K562 (cell line): ENCODE measurements at regions not wholly inside any gene's neighbourhood (a gene's known extent, or its start where the extent isn't known, plus 50 kb on each side); places are given as distances from the start of the nearest gene placed in this dataset.

Experiments used
- ATAC-seq: fragments of 200-7000 bp; cut with Tn5 transposase; 3 replicates; pipeline ENCODE4 v1.9.1; 2020; ENCODE audit warnings: moderate library complexity
- BruUV-seq: library from RNA; stranded (reverse); fragments of 400-500 nt; replicated peaks from 2 replicates; lab custom pipeline; 2021; lab: Mats Ljungman, UMichigan
- CTCF ChIA-PET: fragments of 300-600 bp; formaldehyde crosslinking; extraction: SDS; loops from one replicate; lab custom pipeline; 2021; ENCODE audit warnings: low intra/inter-chr PET ratio; lab: Yijun Ruan, JAX
- POLR2A ChIA-PET: fragments of 300-600, 350-650 bp; sonication (Branson Sonifier 250); formaldehyde crosslinking; extraction: SDS; loops from one replicate; lab custom pipeline; 2021; ENCODE audit warnings: antibody characterized with exemption, inconsistent platforms; lab: Yijun Ruan, JAX
- DNase-seq, 4 experiments: peaks; one replicate each; pipeline versions ENCODE4 v3.0.0 to v3.0.0-alpha.2; 2011 to 2018; ENCODE audit warnings: low spot score in 3 of 4, mixed read lengths in 3 of 4; ENCODE audit errors: extremely low read depth in 1 of 4
- FAIRE-seq: peaks from 2 replicates; lab custom pipeline; 2011; peaks lifted over from hg19 to GRCh38; lab: Jason Lieb, UNC
- H2AFZ ChIP-seq: 2 replicates; pipeline ENCODE4 v1.6.0; 2011; ENCODE audit warnings: low read depth, low read length, control low read depth, inconsistent platforms
- H3K27ac ChIP-seq: fragments of 200-600 bp; 3 replicates; pipeline ENCODE4 v1.8.0; 2011; ENCODE audit warnings: low read depth, mild to moderate bottlenecking, control low read depth, inconsistent platforms, low read length, moderate library complexity, mixed read lengths; ENCODE audit errors: extremely low read depth
- H3K27me3 ChIP-seq, 2 experiments: fragments of 300-600 bp in 1 of 2; 2 replicates in 1 of 2; 3 replicates in 1 of 2; pipeline versions ENCODE4 v1.6.0 to v1.8.0; 2011; ENCODE audit warnings: inconsistent platforms in 2 of 2, low read length in 2 of 2, mild to moderate bottlenecking in 1 of 2, mixed read lengths in 1 of 2, moderate library complexity in 1 of 2; ENCODE audit not compliant: control insufficient read depth in 2 of 2, insufficient read depth in 2 of 2
- H3K36me3 ChIP-seq: fragments of 300-600 bp; 3 replicates; pipeline ENCODE4 v1.8.0; 2011; ENCODE audit warnings: mild to moderate bottlenecking, low read length, inconsistent platforms; ENCODE audit not compliant: control insufficient read depth, insufficient read depth
- H3K4me1 ChIP-seq, 2 experiments: fragments of 200-600 bp in 1 of 2; replicated peaks in 1 of 2; 2 replicates in 1 of 2; 3 replicates in 1 of 2; pipeline versions ENCODE4 v1.5.1 to v1.8.0; 2011; ENCODE audit warnings: inconsistent platforms in 2 of 2, low read length in 2 of 2, mild to moderate bottlenecking in 1 of 2, mixed read lengths in 1 of 2, moderate library complexity in 1 of 2; ENCODE audit not compliant: control insufficient read depth in 2 of 2, insufficient read depth in 2 of 2
- H3K4me2 ChIP-seq: 2 replicates; pipeline ENCODE4 v1.6.1; 2011; ENCODE audit warnings: low read length, control low read depth, inconsistent platforms, mixed read lengths; ENCODE audit not compliant: insufficient read depth
- H3K4me3 ChIP-seq: fragments of 200-600 bp; sonication (generic), shearing (Covaris generic); 2 replicates; pipeline ENCODE4 v1.5.1; 2016; ENCODE audit warnings: control low read depth, inconsistent platforms
- H3K79me2 ChIP-seq: fragments of 200-600 bp; 3 replicates; pipeline ENCODE4 v1.8.0; 2011; ENCODE audit warnings: low read length, inconsistent platforms; ENCODE audit not compliant: control insufficient read depth, insufficient read depth
- H3K9ac ChIP-seq, 2 experiments: 2 replicates each; pipeline versions ENCODE4 v1.6.0 to v1.6.1; 2011; ENCODE audit warnings: low read depth in 2 of 2, low read length in 2 of 2, control low read depth in 1 of 2, inconsistent platforms in 1 of 2, mild to moderate bottlenecking in 1 of 2, mixed read lengths in 1 of 2; ENCODE audit not compliant: insufficient read depth in 1 of 2
- H3K9me1 ChIP-seq: one replicate; pipeline ENCODE4 v1.6.0; 2011; ENCODE audit warnings: inconsistent platforms, mild to moderate bottlenecking, low read length, moderate library complexity; ENCODE audit not compliant: control insufficient read depth, insufficient read depth
- H3K9me3 ChIP-seq: replicated peaks from 2 replicates; pipeline ENCODE4 v1.5.1; 2011; ENCODE audit warnings: low read depth, low read length, inconsistent platforms; ENCODE audit not compliant: control insufficient read depth, insufficient read depth
- H4K20me1 ChIP-seq: replicated peaks from 2 replicates; pipeline ENCODE4 v1.6.1; 2011; ENCODE audit warnings: low read length, inconsistent platforms, mixed read lengths; ENCODE audit not compliant: control insufficient read depth, insufficient read depth
- E4F1 ChIP-seq: fragments of 250-450 bp; sonication (Bioruptor Pico); IDR thresholded peaks from 2 replicates; pipeline ENCODE4 v1.5.0; 2021; ENCODE audit warnings: mild to moderate bottlenecking, borderline replicate concordance
- MLX ChIP-seq, 2 experiments: fragments of 450-650 bp in 1 of 2; sonication (generic) in 1 of 2; formaldehyde crosslinking; conservative IDR thresholded peaks; 2 replicates each; pipeline versions ENCODE4 v1.4.0 to v1.8.1; 2020 to 2022; ENCODE audit warnings: mild to moderate bottlenecking in 1 of 2, missing genetic modification reagents in 1 of 2
- MXD1 ChIP-seq: fragments of 250-450 bp; sonication (Bioruptor Pico); IDR thresholded peaks from 2 replicates; pipeline ENCODE4 v1.8.0; 2021; ENCODE audit warnings: borderline replicate concordance, mild to moderate bottlenecking, moderate library complexity; ENCODE audit not compliant: poor library complexity, severe bottlenecking
- RAD51 ChIP-seq: fragments of 450-650 bp; IDR thresholded peaks from 2 replicates; pipeline ENCODE4 v1.7.1; 2016; ENCODE audit warnings: low read depth, mild to moderate bottlenecking, borderline replicate concordance
- RBM34 ChIP-seq: fragments of 200-400 bp; formaldehyde crosslinking; IDR thresholded peaks from 2 replicates; pipeline ENCODE4 v1.6.1; 2018; ENCODE audit warnings: low read length, borderline replicate concordance; ENCODE audit not compliant: insufficient read depth
- RFX7 ChIP-seq: fragments of 250-450 bp; sonication (Bioruptor Pico); IDR thresholded peaks from 2 replicates; pipeline ENCODE4 v1.5.1; 2021; ENCODE audit warnings: mild to moderate bottlenecking
- RHOXF2B ChIP-seq: fragments of 250-450 bp; sonication (Bioruptor Pico); conservative IDR thresholded peaks from 2 replicates; pipeline ENCODE4 v1.5.1; 2021
- THAP12 ChIP-seq: fragments of 250-450 bp; sonication (Bioruptor Pico); IDR thresholded peaks from 2 replicates; pipeline ENCODE4 v1.9.0; 2021; ENCODE audit warnings: mild to moderate bottlenecking, inconsistent platforms
- ZBTB7A ChIP-seq: IDR thresholded peaks from 2 replicates; pipeline ENCODE4 v1.6.1; 2011; ENCODE audit warnings: low read depth, mild to moderate bottlenecking, low read length, moderate library complexity, borderline replicate concordance; ENCODE audit not compliant: control insufficient read depth
- ZMIZ1 ChIP-seq, 2 experiments: fragments of 150-350 bp in 1 of 2; IDR thresholded peaks; 2 replicates each; pipeline ENCODE4 v1.6.1; 2012 to 2016; ENCODE audit warnings: low read depth in 2 of 2, low read length in 2 of 2, mild to moderate bottlenecking in 1 of 2, moderate library complexity in 1 of 2
- ZNF121 ChIP-seq: sonication (generic); formaldehyde crosslinking; conservative IDR thresholded peaks from 2 replicates; pipeline ENCODE4 v1.8.0; 2022; ENCODE audit warnings: missing genetic modification reagents
- ZNF75A ChIP-seq: fragments of 450-650 bp; formaldehyde crosslinking; IDR thresholded peaks from 2 replicates; pipeline ENCODE4 v1.4.0; 2020; ENCODE audit warnings: mild to moderate bottlenecking
- WGBS: fragments of 100-300 bp; shearing (Covaris generic); methylation state at CpG from one replicate; pipeline ENCODE4 v1.1.6; 2016; ENCODE audit warnings: low coverage, mixed read lengths; ENCODE audit not compliant: insufficient coverage; ENCODE audit errors: missing lambda C conversion rate; 5-methylcytosine and 5-hydroxymethylcytosine counted together
- in situ Hi-C: fragments of 300-500 bp; cut with MboI; formaldehyde crosslinking; loops from 4 replicates; pipeline ENCODE4 v1.15.0; 2018; ENCODE audit warnings: inconsistent platforms, mixed read lengths
- intact Hi-C: fragments of 100-400 bp; cut with micrococcal nuclease; formaldehyde crosslinking; loops from 2 replicates; pipeline ENCODE4 v1.14.2; 2022

GRCh38 chr13:59450229-59450628 is 713.5 kb downstream of the DIAPH3 start:
- CTCF ChIA-PET: no interaction called here
- no peak for TF ChIP-seq THAP12 (CRISPR knock-in tag)
- no peak for TF ChIP-seq MLX (CRISPR knock-in tag; conservative IDR thresholded peaks at IDR 0.05)
- no peak for TF ChIP-seq RFX7
- no peak for TF ChIP-seq RAD51
- no peak for TF ChIP-seq RHOXF2B
- TF ChIP-seq ZNF75A (CRISPR knock-in tag): no peak
- no peak for TF ChIP-seq RBM34
- TF ChIP-seq ZMIZ1 (IDR thresholded peaks at IDR 0.05; ENCODE audit: low read depth in 2 of 2, low read length in 2 of 2): no peak
- no peak for TF ChIP-seq ZBTB7A
- TF ChIP-seq E4F1 (CRISPR knock-in tag): no peak
- no peak for TF ChIP-seq ZNF121 (CRISPR knock-in tag)
- TF ChIP-seq MXD1 (CRISPR knock-in tag): no peak

More at GRCh38 chr13:59450229-59450628, 713.5 kb downstream of the DIAPH3 start:
- DNase-seq: no peak
- Histone ChIP-seq H3K27me3 (no peaks in the 10 kb centered on the region; a peak in 2 of 5 replicates), H3K27ac (no peak overlapping the region), H2AFZ (no peak overlapping the region), H3K4me3 (no peak overlapping the region), H3K9me1 (no peaks in the 10 kb centered on the region), H3K9me3 (no peaks in the 10 kb centered on the region), H3K4me2 (no peak overlapping the region), H3K79me2 (no peaks in the 10 kb centered on the region), H3K36me3 (no peaks in the 10 kb centered on the region), H4K20me1 (no peaks in the 10 kb centered on the region), H3K4me1 (no peaks in the 10 kb centered on the region), H3K9ac (no peak overlapping the region)
- FAIRE-seq: no peak
- 0% methylated on average over 1 of the region's 1 CpG for WGBS
- in situ Hi-C loops (loop anchor here (25.0 kb wide), 1 partner anchor 462 kb away; no protein-coding TSS in a partner anchor), intact Hi-C loops (no loop called here)
- POLR2A ChIA-PET: no interaction called here
- BruUV-seq: no TSS peak
- no peak for ATAC-seq
